GM23338 (cell line): ENCODE measurements at regions not wholly inside any gene's neighbourhood (a gene's known extent, or its start where the extent isn't known, plus 50 kb on each side); places are given as distances from the start of the nearest gene placed in this dataset.

Experiments used
- ATAC-seq: fragments of 200-7000 bp; cut with Tn5 transposase; 3 replicates; pipeline ENCODE4 v1.9.1; 2020
- DNase-seq: peaks from one replicate; pipeline ENCODE4 v3.0.0-alpha.2; 2015; ENCODE audit warnings: low spot score
- H2AFZ ChIP-seq: fragments of 200-600 bp; sonication (generic); 2 replicates; pipeline ENCODE4 v1.8.0; 2016; ENCODE audit warnings: antibody characterized with exemption, mild to moderate bottlenecking, moderate library complexity
- H3F3A ChIP-seq: fragments of 200-600 bp; sonication (generic); replicated peaks from 2 replicates; pipeline ENCODE4 v1.8.0; 2017; ENCODE audit warnings: antibody characterized with exemption, mixed run types, low read depth
- H3K27ac ChIP-seq: fragments of 200-600 bp; sonication (generic); 2 replicates; pipeline ENCODE4 v1.6.1; 2016; ENCODE audit warnings: low read depth
- H3K27me3 ChIP-seq: fragments of 200-600 bp; sonication (generic); 2 replicates; pipeline ENCODE4 v1.8.0; 2016; ENCODE audit warnings: mild to moderate bottlenecking, mixed run types, moderate library complexity; ENCODE audit not compliant: insufficient read depth
- H3K36me3 ChIP-seq: fragments of 200-600 bp; sonication (generic); 2 replicates; pipeline ENCODE4 v1.8.0; 2016; ENCODE audit warnings: mild to moderate bottlenecking; ENCODE audit not compliant: insufficient read depth
- H3K4me1 ChIP-seq: fragments of 200-600 bp; sonication (generic); 2 replicates; pipeline ENCODE4 v1.8.0; 2016; ENCODE audit warnings: mild to moderate bottlenecking, moderate library complexity; ENCODE audit not compliant: insufficient read depth
- H3K4me2 ChIP-seq: fragments of 200-600 bp; sonication (generic); 2 replicates; pipeline ENCODE4 v1.7.1; 2017; ENCODE audit warnings: mixed run types
- H3K4me3 ChIP-seq: fragments of 200-600 bp; sonication (generic); 2 replicates; pipeline ENCODE4 v1.6.1; 2016; ENCODE audit warnings: mixed run types
- H3K79me2 ChIP-seq: fragments of 200-600 bp; sonication (generic); replicated peaks from 2 replicates; pipeline ENCODE4 v1.8.0; 2017; ENCODE audit warnings: mild to moderate bottlenecking; ENCODE audit not compliant: insufficient read depth
- H3K9me2 ChIP-seq: fragments of 200-600 bp; sonication (generic); 2 replicates; pipeline ENCODE4 v1.8.0; 2017; ENCODE audit not compliant: insufficient read depth
- H4K20me1 ChIP-seq: fragments of 200-600 bp; sonication (generic); replicated peaks from 2 replicates; pipeline ENCODE4 v1.8.0; 2017; ENCODE audit warnings: mild to moderate bottlenecking; ENCODE audit not compliant: insufficient read depth
- H3K27ac Mint-ChIP-seq: 2 replicates; pipeline ENCODE4 v1.8.0; 2020; ENCODE audit warnings: inconsistent platforms, mild to moderate bottlenecking, moderate library complexity, mixed read lengths
- H3K27me3 Mint-ChIP-seq: 3 replicates; pipeline ENCODE4 v1.8.0; 2022; ENCODE audit warnings: low read depth, mild to moderate bottlenecking, moderate library complexity, mixed read lengths, inconsistent platforms; ENCODE audit not compliant: insufficient read depth, poor library complexity
- H3K36me3 Mint-ChIP-seq: 3 replicates; pipeline ENCODE4 v1.8.0; 2021; ENCODE audit warnings: low read depth, mild to moderate bottlenecking, inconsistent platforms, moderate library complexity, mixed read lengths
- H3K4me1 Mint-ChIP-seq: 3 replicates; pipeline ENCODE4 v1.8.0; 2020; ENCODE audit warnings: mild to moderate bottlenecking, inconsistent platforms, mixed read lengths
- H3K4me3 Mint-ChIP-seq: 3 replicates; pipeline ENCODE4 v1.8.0; 2021; ENCODE audit warnings: moderate library complexity, mild to moderate bottlenecking, inconsistent platforms, mixed read lengths
- H3K9me3 Mint-ChIP-seq: 3 replicates; pipeline ENCODE4 v1.8.0; 2020; ENCODE audit warnings: moderate library complexity, mild to moderate bottlenecking, inconsistent platforms, mixed read lengths
- EZH2 ChIP-seq: fragments of 200-600 bp; sonication (generic); IDR thresholded peaks from one replicate; pipeline ENCODE4 v1.8.0; 2017; ENCODE audit warnings: antibody characterized with exemption, mild to moderate bottlenecking, low read depth; ENCODE audit not compliant: unreplicated experiment
- EZH2phosphoT487 ChIP-seq: fragments of 200-600 bp; sonication (generic); IDR thresholded peaks from one replicate; pipeline ENCODE4 v1.8.1; 2018; ENCODE audit warnings: antibody characterized with exemption; ENCODE audit not compliant: unreplicated experiment
- JUNB ChIP-seq: IDR thresholded peaks from one replicate; pipeline ENCODE4 v1.6.1; 2016; ENCODE audit warnings: antibody characterized with exemption; ENCODE audit not compliant: unreplicated experiment
- NANOG ChIP-seq: IDR thresholded peaks from 2 replicates; pipeline ENCODE4 v1.6.1; 2016; ENCODE audit warnings: antibody characterized with exemption, borderline replicate concordance
- POLR2AphosphoS5 ChIP-seq: IDR thresholded peaks from 2 replicates; pipeline ENCODE4 v1.6.1; 2016; ENCODE audit warnings: antibody characterized with exemption, low read depth
- STAT1 ChIP-seq: IDR thresholded peaks from one replicate; pipeline ENCODE4 v1.6.1; 2016; ENCODE audit warnings: antibody characterized with exemption; ENCODE audit not compliant: unreplicated experiment
- ZNF114 ChIP-seq: fragments of 250-450 bp; sonication (Bioruptor Pico); IDR thresholded peaks from 2 replicates; pipeline ENCODE4 v1.5.0; 2020; ENCODE audit warnings: mild to moderate bottlenecking, moderate library complexity
- TF ChIP-seq, protein P1 (sequence below), 2 experiments: fragments of 200-600 bp in 1 of 2; sonication (generic) in 1 of 2; conservative IDR thresholded peaks; 2 replicates each; pipeline versions ENCODE4 v1.5.1 to v1.6.1; 2016 to 2017; ENCODE audit warnings: antibody characterized with exemption in 2 of 2, low read depth in 2 of 2, mild to moderate bottlenecking in 2 of 2, moderate library complexity in 1 of 2
- TF ChIP-seq, protein P2 (sequence below): IDR thresholded peaks from one replicate; pipeline ENCODE4 v1.6.1; 2018; ENCODE audit warnings: antibody characterized with exemption; ENCODE audit not compliant: unreplicated experiment
- TF ChIP-seq, protein P3 (sequence below): IDR thresholded peaks from 2 replicates; pipeline ENCODE4 v1.6.1; 2016; ENCODE audit warnings: antibody characterized with exemption

DNA sequence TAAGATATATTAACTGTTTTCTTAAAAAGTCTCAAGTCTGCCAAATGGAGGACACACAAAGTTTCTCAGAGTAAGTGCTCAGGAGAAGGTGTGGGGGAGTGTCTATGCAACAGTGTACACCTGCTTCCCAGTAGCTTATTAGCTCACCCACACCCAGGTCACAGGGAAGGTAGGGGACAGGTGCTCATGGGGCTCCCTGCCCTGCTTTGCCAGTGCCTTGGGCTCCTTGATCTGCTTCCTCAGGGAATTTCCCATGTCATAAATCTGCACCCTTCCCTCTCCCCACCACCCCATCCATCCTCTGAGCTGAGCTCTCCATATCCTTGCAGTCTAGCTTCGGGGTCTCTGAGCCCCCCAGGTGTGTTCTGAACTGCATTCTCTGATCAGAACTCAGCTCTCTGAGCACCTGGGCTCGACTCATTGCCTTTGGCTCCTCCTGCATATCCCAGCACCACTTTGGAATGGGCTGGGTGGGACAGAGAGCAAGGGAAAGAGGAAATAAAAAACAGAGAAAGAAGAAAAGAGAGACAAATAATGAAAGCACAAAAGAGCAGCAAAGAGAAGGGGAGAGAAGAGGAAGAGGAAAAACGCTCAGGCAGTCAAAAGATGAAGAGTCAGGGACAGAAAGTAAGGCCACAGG, 87.0 kb upstream of the ATP1B1 start:
- H3K36me3 ChIP-seq, result no peaks in the 10 kb centered on the region
- Mint-ChIP-seq H3K27ac (no peak overlapping the region), H3K36me3 (no peaks in the 10 kb centered on the region), H3K9me3 (no peaks in the 10 kb centered on the region; the same call in 2 of the 3 replicates), H3K4me3 (no peak overlapping the region), H3K4me1 (no peaks in the 10 kb centered on the region), H3K27me3 (peaks cover 2% of the 10 kb centered on the region)
- H3K4me2 ChIP-seq, result no peak overlapping the region
- DNase-seq (no peak), ATAC-seq (no peak)
- no peaks in the 10 kb centered on the region for H3K27me3 ChIP-seq
- H3F3A ChIP-seq, result no peaks in the 10 kb centered on the region
- H2AFZ ChIP-seq, result no peak overlapping the region; the same call in 1 of the 2 replicates
- no peak overlapping the region for H3K27ac ChIP-seq
- H3K79me2 ChIP-seq, result no peaks in the 10 kb centered on the region
- no peak overlapping the region for H3K4me3 ChIP-seq
- H4K20me1 ChIP-seq, result no peaks in the 10 kb centered on the region
- no peaks in the 10 kb centered on the region for H3K9me2 ChIP-seq
- TF ChIP-seq, protein P1, sequence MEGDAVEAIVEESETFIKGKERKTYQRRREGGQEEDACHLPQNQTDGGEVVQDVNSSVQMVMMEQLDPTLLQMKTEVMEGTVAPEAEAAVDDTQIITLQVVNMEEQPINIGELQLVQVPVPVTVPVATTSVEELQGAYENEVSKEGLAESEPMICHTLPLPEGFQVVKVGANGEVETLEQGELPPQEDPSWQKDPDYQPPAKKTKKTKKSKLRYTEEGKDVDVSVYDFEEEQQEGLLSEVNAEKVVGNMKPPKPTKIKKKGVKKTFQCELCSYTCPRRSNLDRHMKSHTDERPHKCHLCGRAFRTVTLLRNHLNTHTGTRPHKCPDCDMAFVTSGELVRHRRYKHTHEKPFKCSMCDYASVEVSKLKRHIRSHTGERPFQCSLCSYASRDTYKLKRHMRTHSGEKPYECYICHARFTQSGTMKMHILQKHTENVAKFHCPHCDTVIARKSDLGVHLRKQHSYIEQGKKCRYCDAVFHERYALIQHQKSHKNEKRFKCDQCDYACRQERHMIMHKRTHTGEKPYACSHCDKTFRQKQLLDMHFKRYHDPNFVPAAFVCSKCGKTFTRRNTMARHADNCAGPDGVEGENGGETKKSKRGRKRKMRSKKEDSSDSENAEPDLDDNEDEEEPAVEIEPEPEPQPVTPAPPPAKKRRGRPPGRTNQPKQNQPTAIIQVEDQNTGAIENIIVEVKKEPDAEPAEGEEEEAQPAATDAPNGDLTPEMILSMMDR (conservative IDR thresholded peaks at IDR 0.05; ENCODE audit: low read depth in 2 of 2), result no peak
- TF ChIP-seq STAT1, result no peak
- TF ChIP-seq, protein P2, sequence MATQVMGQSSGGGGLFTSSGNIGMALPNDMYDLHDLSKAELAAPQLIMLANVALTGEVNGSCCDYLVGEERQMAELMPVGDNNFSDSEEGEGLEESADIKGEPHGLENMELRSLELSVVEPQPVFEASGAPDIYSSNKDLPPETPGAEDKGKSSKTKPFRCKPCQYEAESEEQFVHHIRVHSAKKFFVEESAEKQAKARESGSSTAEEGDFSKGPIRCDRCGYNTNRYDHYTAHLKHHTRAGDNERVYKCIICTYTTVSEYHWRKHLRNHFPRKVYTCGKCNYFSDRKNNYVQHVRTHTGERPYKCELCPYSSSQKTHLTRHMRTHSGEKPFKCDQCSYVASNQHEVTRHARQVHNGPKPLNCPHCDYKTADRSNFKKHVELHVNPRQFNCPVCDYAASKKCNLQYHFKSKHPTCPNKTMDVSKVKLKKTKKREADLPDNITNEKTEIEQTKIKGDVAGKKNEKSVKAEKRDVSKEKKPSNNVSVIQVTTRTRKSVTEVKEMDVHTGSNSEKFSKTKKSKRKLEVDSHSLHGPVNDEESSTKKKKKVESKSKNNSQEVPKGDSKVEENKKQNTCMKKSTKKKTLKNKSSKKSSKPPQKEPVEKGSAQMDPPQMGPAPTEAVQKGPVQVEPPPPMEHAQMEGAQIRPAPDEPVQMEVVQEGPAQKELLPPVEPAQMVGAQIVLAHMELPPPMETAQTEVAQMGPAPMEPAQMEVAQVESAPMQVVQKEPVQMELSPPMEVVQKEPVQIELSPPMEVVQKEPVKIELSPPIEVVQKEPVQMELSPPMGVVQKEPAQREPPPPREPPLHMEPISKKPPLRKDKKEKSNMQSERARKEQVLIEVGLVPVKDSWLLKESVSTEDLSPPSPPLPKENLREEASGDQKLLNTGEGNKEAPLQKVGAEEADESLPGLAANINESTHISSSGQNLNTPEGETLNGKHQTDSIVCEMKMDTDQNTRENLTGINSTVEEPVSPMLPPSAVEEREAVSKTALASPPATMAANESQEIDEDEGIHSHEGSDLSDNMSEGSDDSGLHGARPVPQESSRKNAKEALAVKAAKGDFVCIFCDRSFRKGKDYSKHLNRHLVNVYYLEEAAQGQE, result no peak
- TF ChIP-seq EZH2phosphoT487, result no peak
- no peak for TF ChIP-seq ZNF114 (CRISPR knock-in tag)
- no peak for TF ChIP-seq EZH2
- TF ChIP-seq NANOG, result no peak
- TF ChIP-seq JUNB, result no peak
- no peaks in the 10 kb centered on the region for H3K4me1 ChIP-seq

DNA sequence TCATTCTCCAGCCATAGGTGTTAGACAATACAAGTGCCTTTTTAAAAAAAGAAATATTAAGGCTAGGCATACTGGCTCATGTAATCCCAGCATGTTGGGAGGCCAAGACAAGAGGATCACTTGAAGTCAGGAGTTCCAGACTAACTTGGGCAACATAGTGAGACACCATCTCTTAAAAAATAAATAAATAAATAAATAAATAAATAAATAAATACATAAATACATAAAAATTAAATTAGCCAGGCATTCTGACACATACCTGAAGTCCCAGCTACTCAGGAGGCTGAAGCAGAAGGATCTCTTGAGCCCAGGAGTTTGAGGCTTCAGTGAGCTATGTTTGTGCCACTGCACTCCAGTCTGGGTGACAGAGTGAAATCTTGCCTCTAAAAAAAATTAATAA, 85.8 kb upstream of the ATP1B1 start:
- H3K36me3 ChIP-seq, result no peaks in the 10 kb centered on the region
- no peak overlapping the region for H3K27ac ChIP-seq
- Mint-ChIP-seq H3K27ac (no peak overlapping the region), H3K27me3 (peaks cover 2% of the 10 kb centered on the region), H3K4me1 (no peaks in the 10 kb centered on the region), H3K36me3 (no peaks in the 10 kb centered on the region), H3K9me3 (no peaks in the 10 kb centered on the region; the same call in 2 of the 3 replicates), H3K4me3 (no peak overlapping the region)
- H3K79me2 ChIP-seq, result no peaks in the 10 kb centered on the region
- H3K9me2 ChIP-seq, result no peaks in the 10 kb centered on the region
- no peaks in the 10 kb centered on the region for H4K20me1 ChIP-seq
- H3K4me2 ChIP-seq, result no peak overlapping the region
- H3K4me1 ChIP-seq, result no peaks in the 10 kb centered on the region
- ATAC-seq, result no peak
- no peaks in the 10 kb centered on the region for H3F3A ChIP-seq
- H3K4me3 ChIP-seq, result no peak overlapping the region
- DNase-seq, result no peak
- no peak overlapping the region for H2AFZ ChIP-seq
- no peaks in the 10 kb centered on the region for H3K27me3 ChIP-seq
- TF ChIP-seq, protein P2, result no peak
- TF ChIP-seq, protein P3, sequence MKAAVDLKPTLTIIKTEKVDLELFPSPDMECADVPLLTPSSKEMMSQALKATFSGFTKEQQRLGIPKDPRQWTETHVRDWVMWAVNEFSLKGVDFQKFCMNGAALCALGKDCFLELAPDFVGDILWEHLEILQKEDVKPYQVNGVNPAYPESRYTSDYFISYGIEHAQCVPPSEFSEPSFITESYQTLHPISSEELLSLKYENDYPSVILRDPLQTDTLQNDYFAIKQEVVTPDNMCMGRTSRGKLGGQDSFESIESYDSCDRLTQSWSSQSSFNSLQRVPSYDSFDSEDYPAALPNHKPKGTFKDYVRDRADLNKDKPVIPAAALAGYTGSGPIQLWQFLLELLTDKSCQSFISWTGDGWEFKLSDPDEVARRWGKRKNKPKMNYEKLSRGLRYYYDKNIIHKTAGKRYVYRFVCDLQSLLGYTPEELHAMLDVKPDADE, result no peak
- TF ChIP-seq STAT1 (no peak), POLR2AphosphoS5 (no peak), EZH2 (no peak)
- TF ChIP-seq, protein P1 (conservative IDR thresholded peaks at IDR 0.05; ENCODE audit: low read depth in 2 of 2), result no peak
